ENCODE measurements at regions not wholly inside any gene's neighbourhood (a gene's known extent, or its start where the extent isn't known, plus 50 kb on each side); places are given as distances from the start of the nearest gene placed in this dataset.

DNA sequence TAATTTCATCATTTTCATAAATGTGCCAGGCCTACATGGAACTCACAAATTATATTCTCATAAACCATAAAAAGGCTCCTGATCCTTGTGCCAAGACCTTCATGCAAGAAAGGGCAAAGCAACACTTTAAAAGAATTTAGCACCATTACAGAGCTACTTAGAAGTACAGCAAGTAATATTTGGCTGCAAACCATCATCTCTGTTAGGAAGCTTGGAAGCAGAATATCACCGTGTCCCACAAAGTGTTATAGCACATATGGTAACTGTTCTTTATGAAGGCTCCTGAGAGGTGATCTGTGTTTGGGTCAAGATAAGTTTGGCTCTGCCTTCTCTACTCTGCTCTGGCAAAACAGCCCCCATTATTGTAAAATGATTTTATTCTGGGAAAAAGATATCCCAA, 59.7 kb upstream of the KCNJ3 start:
- CTCF ChIA-PET: interaction anchor here (0.6 kb wide), 1 partner anchor 495 kb away, joined by 8 read pairs; no protein-coding TSS in a partner anchor
- POLR2A ChIA-PET: no interaction called here
- no peaks in the 10 kb centered on the region for H3K36me3 ChIP-seq (ENCODE audit: control insufficient read depth, insufficient read depth, low read length)
- TF ChIP-seq, protein P1, sequence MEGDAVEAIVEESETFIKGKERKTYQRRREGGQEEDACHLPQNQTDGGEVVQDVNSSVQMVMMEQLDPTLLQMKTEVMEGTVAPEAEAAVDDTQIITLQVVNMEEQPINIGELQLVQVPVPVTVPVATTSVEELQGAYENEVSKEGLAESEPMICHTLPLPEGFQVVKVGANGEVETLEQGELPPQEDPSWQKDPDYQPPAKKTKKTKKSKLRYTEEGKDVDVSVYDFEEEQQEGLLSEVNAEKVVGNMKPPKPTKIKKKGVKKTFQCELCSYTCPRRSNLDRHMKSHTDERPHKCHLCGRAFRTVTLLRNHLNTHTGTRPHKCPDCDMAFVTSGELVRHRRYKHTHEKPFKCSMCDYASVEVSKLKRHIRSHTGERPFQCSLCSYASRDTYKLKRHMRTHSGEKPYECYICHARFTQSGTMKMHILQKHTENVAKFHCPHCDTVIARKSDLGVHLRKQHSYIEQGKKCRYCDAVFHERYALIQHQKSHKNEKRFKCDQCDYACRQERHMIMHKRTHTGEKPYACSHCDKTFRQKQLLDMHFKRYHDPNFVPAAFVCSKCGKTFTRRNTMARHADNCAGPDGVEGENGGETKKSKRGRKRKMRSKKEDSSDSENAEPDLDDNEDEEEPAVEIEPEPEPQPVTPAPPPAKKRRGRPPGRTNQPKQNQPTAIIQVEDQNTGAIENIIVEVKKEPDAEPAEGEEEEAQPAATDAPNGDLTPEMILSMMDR (IDR thresholded peaks at IDR 0.05): no peak
- no peak overlapping the region for H3K27ac ChIP-seq (ENCODE audit: low read length)
- intact Hi-C loops (cut with micrococcal nuclease; ENCODE audit: unreplicated experiment) (no loop called here), in situ Hi-C loops (cut with HindIII; ENCODE audit: low pct_unique_long_range_greater_than_20kb, low sequenced_read_pairs) (no loop called here)
- DNase-seq (ENCODE audit: low read depth, low spot score) (no peak), ATAC-seq (no peak)
- no peaks in the 10 kb centered on the region for H3K9me3 ChIP-seq (ENCODE audit: control insufficient read depth, insufficient read depth, low read depth, low read length)
- H3K4me3 ChIP-seq (ENCODE audit: low read depth in 2 of 2, low read length in 2 of 2): no peak overlapping the region
- BruUV-seq (replicated peaks): no TSS peak
- no peaks in the 10 kb centered on the region for H3K27me3 ChIP-seq (ENCODE audit: control insufficient read depth, insufficient read depth, low read length)
- no peaks in the 10 kb centered on the region for H3K4me1 ChIP-seq (ENCODE audit: control insufficient read depth, insufficient read depth, low read length)

DNA sequence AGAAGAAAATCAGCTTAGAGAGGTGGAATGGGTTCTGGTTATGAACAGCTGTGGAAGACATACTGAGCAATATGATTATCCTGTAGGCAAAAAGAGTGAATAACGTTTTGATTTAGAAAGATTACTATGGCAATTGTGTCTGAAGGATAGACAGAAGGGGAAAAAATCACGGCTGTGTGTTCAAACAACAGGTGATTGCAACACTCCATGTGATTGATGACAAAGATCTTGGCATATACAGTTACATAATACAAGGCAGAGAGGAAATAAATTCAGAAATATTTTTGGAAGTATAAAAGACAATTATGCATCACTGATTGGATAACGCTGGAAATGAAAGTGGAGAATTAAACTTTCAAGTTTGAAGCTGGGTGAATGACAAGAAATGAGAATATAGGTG, 58.5 kb upstream of the KCNJ3 start:
- Histone ChIP-seq H3K4me3 (ENCODE audit: low read depth in 2 of 2, low read length in 2 of 2) (no peak overlapping the region), H3K4me1 (ENCODE audit: control insufficient read depth, insufficient read depth, low read length) (no peaks in the 10 kb centered on the region), H3K27me3 (ENCODE audit: control insufficient read depth, insufficient read depth, low read length) (no peaks in the 10 kb centered on the region), H3K27ac (ENCODE audit: low read length) (no peak overlapping the region), H3K9me3 (ENCODE audit: control insufficient read depth, insufficient read depth, low read depth, low read length) (no peaks in the 10 kb centered on the region), H3K36me3 (ENCODE audit: control insufficient read depth, insufficient read depth, low read length) (no peaks in the 10 kb centered on the region)
- no TSS peak for BruUV-seq (replicated peaks)
- no peak for DNase-seq (ENCODE audit: low read depth, low spot score)
- TF ChIP-seq TCF7L2 (IDR thresholded peaks at IDR 0.05; ENCODE audit: low read depth, low read length) (no peak), SIN3A (IDR thresholded peaks at IDR 0.05; ENCODE audit: borderline replicate concordance, insufficient read depth, low read depth, low read length) (no peak), POLR2AphosphoS5 (IDR thresholded peaks at IDR 0.05; ENCODE audit: low read depth, low read length) (no peak)
- TF ChIP-seq, protein P1 (IDR thresholded peaks at IDR 0.05): no peak
- TF ChIP-seq, protein P2, sequence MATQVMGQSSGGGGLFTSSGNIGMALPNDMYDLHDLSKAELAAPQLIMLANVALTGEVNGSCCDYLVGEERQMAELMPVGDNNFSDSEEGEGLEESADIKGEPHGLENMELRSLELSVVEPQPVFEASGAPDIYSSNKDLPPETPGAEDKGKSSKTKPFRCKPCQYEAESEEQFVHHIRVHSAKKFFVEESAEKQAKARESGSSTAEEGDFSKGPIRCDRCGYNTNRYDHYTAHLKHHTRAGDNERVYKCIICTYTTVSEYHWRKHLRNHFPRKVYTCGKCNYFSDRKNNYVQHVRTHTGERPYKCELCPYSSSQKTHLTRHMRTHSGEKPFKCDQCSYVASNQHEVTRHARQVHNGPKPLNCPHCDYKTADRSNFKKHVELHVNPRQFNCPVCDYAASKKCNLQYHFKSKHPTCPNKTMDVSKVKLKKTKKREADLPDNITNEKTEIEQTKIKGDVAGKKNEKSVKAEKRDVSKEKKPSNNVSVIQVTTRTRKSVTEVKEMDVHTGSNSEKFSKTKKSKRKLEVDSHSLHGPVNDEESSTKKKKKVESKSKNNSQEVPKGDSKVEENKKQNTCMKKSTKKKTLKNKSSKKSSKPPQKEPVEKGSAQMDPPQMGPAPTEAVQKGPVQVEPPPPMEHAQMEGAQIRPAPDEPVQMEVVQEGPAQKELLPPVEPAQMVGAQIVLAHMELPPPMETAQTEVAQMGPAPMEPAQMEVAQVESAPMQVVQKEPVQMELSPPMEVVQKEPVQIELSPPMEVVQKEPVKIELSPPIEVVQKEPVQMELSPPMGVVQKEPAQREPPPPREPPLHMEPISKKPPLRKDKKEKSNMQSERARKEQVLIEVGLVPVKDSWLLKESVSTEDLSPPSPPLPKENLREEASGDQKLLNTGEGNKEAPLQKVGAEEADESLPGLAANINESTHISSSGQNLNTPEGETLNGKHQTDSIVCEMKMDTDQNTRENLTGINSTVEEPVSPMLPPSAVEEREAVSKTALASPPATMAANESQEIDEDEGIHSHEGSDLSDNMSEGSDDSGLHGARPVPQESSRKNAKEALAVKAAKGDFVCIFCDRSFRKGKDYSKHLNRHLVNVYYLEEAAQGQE (IDR thresholded peaks at IDR 0.05; ENCODE audit: insufficient read depth in 1 of 2, low read depth in 2 of 2, low read length in 1 of 2): no peak
- in situ Hi-C loops (cut with HindIII; ENCODE audit: low pct_unique_long_range_greater_than_20kb, low sequenced_read_pairs) (no loop called here), intact Hi-C loops (cut with micrococcal nuclease; ENCODE audit: unreplicated experiment) (no loop called here)
- ChIA-PET CTCF (no interaction called here), POLR2A (no interaction called here)
- no peak for ATAC-seq

Measured in Panc1 (cell line).